ENCODE measurements at regions not wholly inside any gene's neighbourhood (a gene's known extent, or its start where the extent isn't known, plus 50 kb on each side); places are given as distances from the start of the nearest gene placed in this dataset.

DNA sequence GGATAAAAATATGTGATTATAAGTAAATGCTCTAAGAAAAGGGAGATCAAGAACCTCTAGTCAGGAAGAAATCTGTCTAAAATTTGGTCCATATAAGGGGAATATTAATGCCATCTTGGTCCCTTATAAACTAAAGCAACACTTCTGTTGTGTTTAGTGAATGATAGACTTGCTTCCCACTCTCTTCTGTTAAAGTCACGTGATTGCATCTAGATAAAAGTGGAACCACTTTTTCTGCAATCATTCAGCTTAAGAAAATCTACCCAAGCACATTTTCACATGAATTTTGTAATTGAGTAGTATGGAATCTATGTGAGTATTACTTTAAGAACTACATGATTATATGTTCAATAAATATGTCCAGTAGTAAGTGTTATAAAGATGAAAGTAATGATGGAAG lies 782.9 kb upstream of the MIR17HG start:
- Histone ChIP-seq H3K4me3 (replicated peaks; ENCODE audit: insufficient read depth, low read length) (no peak overlapping the region), H3K27ac (replicated peaks) (no peak overlapping the region), H3K27me3 (ENCODE audit: insufficient read depth, poor library complexity, severe bottlenecking) (no peaks in the 10 kb centered on the region)
- no peak for DNase-seq (ENCODE audit: low read depth in 1 of 2, low spot score in 1 of 2)
- TF ChIP-seq, protein P1, sequence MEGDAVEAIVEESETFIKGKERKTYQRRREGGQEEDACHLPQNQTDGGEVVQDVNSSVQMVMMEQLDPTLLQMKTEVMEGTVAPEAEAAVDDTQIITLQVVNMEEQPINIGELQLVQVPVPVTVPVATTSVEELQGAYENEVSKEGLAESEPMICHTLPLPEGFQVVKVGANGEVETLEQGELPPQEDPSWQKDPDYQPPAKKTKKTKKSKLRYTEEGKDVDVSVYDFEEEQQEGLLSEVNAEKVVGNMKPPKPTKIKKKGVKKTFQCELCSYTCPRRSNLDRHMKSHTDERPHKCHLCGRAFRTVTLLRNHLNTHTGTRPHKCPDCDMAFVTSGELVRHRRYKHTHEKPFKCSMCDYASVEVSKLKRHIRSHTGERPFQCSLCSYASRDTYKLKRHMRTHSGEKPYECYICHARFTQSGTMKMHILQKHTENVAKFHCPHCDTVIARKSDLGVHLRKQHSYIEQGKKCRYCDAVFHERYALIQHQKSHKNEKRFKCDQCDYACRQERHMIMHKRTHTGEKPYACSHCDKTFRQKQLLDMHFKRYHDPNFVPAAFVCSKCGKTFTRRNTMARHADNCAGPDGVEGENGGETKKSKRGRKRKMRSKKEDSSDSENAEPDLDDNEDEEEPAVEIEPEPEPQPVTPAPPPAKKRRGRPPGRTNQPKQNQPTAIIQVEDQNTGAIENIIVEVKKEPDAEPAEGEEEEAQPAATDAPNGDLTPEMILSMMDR (IDR thresholded peaks at IDR 0.05; ENCODE audit: insufficient read depth, low read length), result no peak
- TF ChIP-seq SPI1 (IDR thresholded peaks at IDR 0.05; ENCODE audit: borderline replicate concordance, low read depth) (no peak), GABPA (IDR thresholded peaks at IDR 0.05; ENCODE audit: low read depth) (no peak), POLR2AphosphoS5 (IDR thresholded peaks at IDR 0.05; ENCODE audit: low read depth) (no peak)
- TF ChIP-seq, protein P2, sequence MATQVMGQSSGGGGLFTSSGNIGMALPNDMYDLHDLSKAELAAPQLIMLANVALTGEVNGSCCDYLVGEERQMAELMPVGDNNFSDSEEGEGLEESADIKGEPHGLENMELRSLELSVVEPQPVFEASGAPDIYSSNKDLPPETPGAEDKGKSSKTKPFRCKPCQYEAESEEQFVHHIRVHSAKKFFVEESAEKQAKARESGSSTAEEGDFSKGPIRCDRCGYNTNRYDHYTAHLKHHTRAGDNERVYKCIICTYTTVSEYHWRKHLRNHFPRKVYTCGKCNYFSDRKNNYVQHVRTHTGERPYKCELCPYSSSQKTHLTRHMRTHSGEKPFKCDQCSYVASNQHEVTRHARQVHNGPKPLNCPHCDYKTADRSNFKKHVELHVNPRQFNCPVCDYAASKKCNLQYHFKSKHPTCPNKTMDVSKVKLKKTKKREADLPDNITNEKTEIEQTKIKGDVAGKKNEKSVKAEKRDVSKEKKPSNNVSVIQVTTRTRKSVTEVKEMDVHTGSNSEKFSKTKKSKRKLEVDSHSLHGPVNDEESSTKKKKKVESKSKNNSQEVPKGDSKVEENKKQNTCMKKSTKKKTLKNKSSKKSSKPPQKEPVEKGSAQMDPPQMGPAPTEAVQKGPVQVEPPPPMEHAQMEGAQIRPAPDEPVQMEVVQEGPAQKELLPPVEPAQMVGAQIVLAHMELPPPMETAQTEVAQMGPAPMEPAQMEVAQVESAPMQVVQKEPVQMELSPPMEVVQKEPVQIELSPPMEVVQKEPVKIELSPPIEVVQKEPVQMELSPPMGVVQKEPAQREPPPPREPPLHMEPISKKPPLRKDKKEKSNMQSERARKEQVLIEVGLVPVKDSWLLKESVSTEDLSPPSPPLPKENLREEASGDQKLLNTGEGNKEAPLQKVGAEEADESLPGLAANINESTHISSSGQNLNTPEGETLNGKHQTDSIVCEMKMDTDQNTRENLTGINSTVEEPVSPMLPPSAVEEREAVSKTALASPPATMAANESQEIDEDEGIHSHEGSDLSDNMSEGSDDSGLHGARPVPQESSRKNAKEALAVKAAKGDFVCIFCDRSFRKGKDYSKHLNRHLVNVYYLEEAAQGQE (IDR thresholded peaks at IDR 0.05; ENCODE audit: insufficient replicate concordance, low read depth), result no peak

DNA sequence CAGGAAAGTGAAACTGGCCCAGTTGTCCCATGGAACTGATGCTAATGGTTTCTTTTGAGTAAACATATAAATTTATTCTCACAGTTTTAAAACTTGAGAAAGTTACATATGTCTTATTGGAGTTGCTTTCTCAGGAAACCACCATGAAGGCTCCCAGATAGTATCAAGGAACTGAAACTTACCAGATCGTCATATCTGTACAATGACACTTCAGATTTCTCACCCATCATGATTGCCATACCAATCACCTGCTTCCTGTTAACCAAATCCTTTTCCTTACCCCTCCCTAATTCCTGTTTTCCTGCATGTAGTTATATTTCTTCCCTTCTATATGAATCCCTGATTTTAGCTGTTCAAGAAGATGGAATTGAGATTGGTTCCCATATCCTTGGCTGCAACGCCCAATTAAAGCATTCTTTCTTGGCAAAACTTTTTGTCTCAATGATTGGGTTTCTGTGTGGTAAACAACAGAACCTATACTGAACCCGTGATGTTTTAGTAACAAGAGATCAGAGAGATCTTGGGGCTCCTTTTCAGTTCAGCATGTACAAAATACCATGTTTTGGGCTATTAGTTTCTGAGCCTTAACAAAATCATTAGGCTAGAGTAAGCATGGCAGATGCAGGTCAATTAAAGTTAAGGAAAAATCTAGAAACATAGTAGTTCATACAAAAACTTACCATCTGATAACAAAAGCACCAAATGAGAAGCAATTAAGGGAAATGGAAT lies 781.3 kb upstream of the MIR17HG start:
- H3K27ac ChIP-seq (replicated peaks), result no peak overlapping the region
- TF ChIP-seq SPI1 (IDR thresholded peaks at IDR 0.05; ENCODE audit: borderline replicate concordance, low read depth), result no peak
- TF ChIP-seq POLR2AphosphoS5 (IDR thresholded peaks at IDR 0.05; ENCODE audit: low read depth), result no peak
- TF ChIP-seq, protein P2 (IDR thresholded peaks at IDR 0.05; ENCODE audit: insufficient replicate concordance, low read depth), result no peak
- no peak for TF ChIP-seq GABPA (IDR thresholded peaks at IDR 0.05; ENCODE audit: low read depth)
- TF ChIP-seq, protein P1 (IDR thresholded peaks at IDR 0.05; ENCODE audit: insufficient read depth, low read length), result no peak
- no peak for DNase-seq (ENCODE audit: low read depth in 1 of 2, low spot score in 1 of 2)
- no peak overlapping the region for H3K4me3 ChIP-seq (replicated peaks; ENCODE audit: insufficient read depth, low read length)
- H3K27me3 ChIP-seq (ENCODE audit: insufficient read depth, poor library complexity, severe bottlenecking), result no peaks in the 10 kb centered on the region

DNA sequence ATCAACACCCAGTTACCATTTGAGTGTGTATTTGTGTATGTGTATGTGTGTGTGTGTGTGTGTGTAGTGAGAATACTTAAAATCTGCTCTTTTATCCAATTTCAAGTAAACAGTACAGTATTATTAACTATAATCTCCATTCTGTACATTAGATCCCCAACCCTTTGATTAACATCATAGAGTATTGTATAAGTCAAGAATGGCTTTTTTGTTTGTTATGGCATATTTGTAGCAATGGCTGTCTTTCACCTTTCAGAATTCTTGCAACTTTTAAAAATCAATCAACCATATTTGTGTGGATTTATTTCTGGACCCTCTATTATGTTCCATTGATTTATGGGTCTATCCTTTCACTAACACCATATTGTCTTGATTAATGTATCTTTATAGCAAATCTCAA lies 779.3 kb upstream of the MIR17HG start:
- Histone ChIP-seq H3K4me3 (replicated peaks; ENCODE audit: insufficient read depth, low read length) (no peak overlapping the region), H3K27ac (replicated peaks) (no peak overlapping the region), H3K27me3 (ENCODE audit: insufficient read depth, poor library complexity, severe bottlenecking) (no peaks in the 10 kb centered on the region)
- TF ChIP-seq GABPA (IDR thresholded peaks at IDR 0.05; ENCODE audit: low read depth) (no peak), SPI1 (IDR thresholded peaks at IDR 0.05; ENCODE audit: borderline replicate concordance, low read depth) (no peak), POLR2AphosphoS5 (IDR thresholded peaks at IDR 0.05; ENCODE audit: low read depth) (no peak)
- TF ChIP-seq, protein P1 (IDR thresholded peaks at IDR 0.05; ENCODE audit: insufficient read depth, low read length), result no peak
- TF ChIP-seq, protein P2 (IDR thresholded peaks at IDR 0.05; ENCODE audit: insufficient replicate concordance, low read depth), result no peak
- DNase-seq (ENCODE audit: low read depth in 1 of 2, low spot score in 1 of 2), result no peak
